ENCODE measurements at regions not wholly inside any gene's neighbourhood (a gene's known extent, or its start where the extent isn't known, plus 50 kb on each side); places are given as distances from the start of the nearest gene placed in this dataset.

GRCh38 chr18:33871363-33872025, 293.5 kb downstream of the ASXL3 start:
- no peak overlapping the region for H3K4me3 ChIP-seq (ENCODE audit: control insufficient read depth in 1 of 7, extremely low read depth in 1 of 7, insufficient read depth in 4 of 7, low read depth in 2 of 7, low read length in 6 of 7)
- H3K27ac ChIP-seq (ENCODE audit: insufficient read depth in 1 of 2, low read depth in 1 of 2, low read length in 2 of 2, poor library complexity in 1 of 2, severe bottlenecking in 2 of 2) = no peak overlapping the region
- POLR2A ChIA-PET = no interaction called here
- no peaks in the 10 kb centered on the region for H3K9me3 ChIP-seq (ENCODE audit: control extremely low read depth in 1 of 5, control insufficient read depth in 4 of 5, insufficient read depth in 2 of 5, low read depth in 1 of 5, low read length in 4 of 5)
- WGBS (ENCODE audit: insufficient coverage) = 14% methylated on average over 1 of the region's 2 CpGs
- no peaks in the 10 kb centered on the region for H3K27me3 ChIP-seq (replicated peaks in 2 of 5; ENCODE audit: control insufficient read depth in 4 of 5, insufficient read depth in 5 of 5, low read length in 4 of 5)
- CTCF ChIA-PET = no interaction called here
- H3K36me3 ChIP-seq (ENCODE audit: control insufficient read depth in 4 of 4, insufficient read depth in 4 of 4, low read length in 3 of 4) = no peaks in the 10 kb centered on the region
- DNase-seq = no peak
- no peaks in the 10 kb centered on the region for H3K4me1 ChIP-seq (ENCODE audit: control extremely low read depth in 1 of 4, control insufficient read depth in 4 of 4, insufficient read depth in 4 of 4, low read length in 3 of 4)

GRCh38 chr18:33870059-33870458, 292.0 kb downstream of the ASXL3 start:
- Histone ChIP-seq H3K4me1 (ENCODE audit: control extremely low read depth in 1 of 4, control insufficient read depth in 4 of 4, insufficient read depth in 4 of 4, low read length in 3 of 4) (no peaks in the 10 kb centered on the region), H3K36me3 (ENCODE audit: control insufficient read depth in 4 of 4, insufficient read depth in 4 of 4, low read length in 3 of 4) (no peaks in the 10 kb centered on the region), H3K27me3 (replicated peaks in 2 of 5; ENCODE audit: control insufficient read depth in 4 of 5, insufficient read depth in 5 of 5, low read length in 4 of 5) (no peaks in the 10 kb centered on the region), H3K27ac (ENCODE audit: insufficient read depth in 1 of 2, low read depth in 1 of 2, low read length in 2 of 2, poor library complexity in 1 of 2, severe bottlenecking in 2 of 2) (no peak overlapping the region), H3K4me3 (ENCODE audit: control insufficient read depth in 1 of 7, extremely low read depth in 1 of 7, insufficient read depth in 4 of 7, low read depth in 2 of 7, low read length in 6 of 7) (no peak overlapping the region), H3K9me3 (ENCODE audit: control extremely low read depth in 1 of 5, control insufficient read depth in 4 of 5, insufficient read depth in 2 of 5, low read depth in 1 of 5, low read length in 4 of 5) (no peaks in the 10 kb centered on the region)
- CTCF ChIA-PET = no interaction called here
- no peak for DNase-seq
- POLR2A ChIA-PET = no interaction called here

- no peaks in the 10 kb centered on the region for H3K27me3 ChIP-seq (replicated peaks in 2 of 5; ENCODE audit: control insufficient read depth in 4 of 5, insufficient read depth in 5 of 5, low read length in 4 of 5)
- no CpG with 5 or more reads among the region's 1 CpG for WGBS (ENCODE audit: insufficient coverage)
- DNase-seq = no peak
- H3K36me3 ChIP-seq (ENCODE audit: control insufficient read depth in 4 of 4, insufficient read depth in 4 of 4, low read length in 3 of 4) = no peaks in the 10 kb centered on the region
- ChIA-PET CTCF (no interaction called here), POLR2A (no interaction called here)
- H3K4me1 ChIP-seq (ENCODE audit: control extremely low read depth in 1 of 4, control insufficient read depth in 4 of 4, insufficient read depth in 4 of 4, low read length in 3 of 4) = no peaks in the 10 kb centered on the region
- no peak overlapping the region for H3K27ac ChIP-seq (ENCODE audit: insufficient read depth in 1 of 2, low read depth in 1 of 2, low read length in 2 of 2, poor library complexity in 1 of 2, severe bottlenecking in 2 of 2)
- H3K4me3 ChIP-seq (ENCODE audit: control insufficient read depth in 1 of 7, extremely low read depth in 1 of 7, insufficient read depth in 4 of 7, low read depth in 2 of 7, low read length in 6 of 7) = no peak overlapping the region
- peaks cover 0 to 9% (median 7%) of the 10 kb centered on the region in 5 experiments for H3K9me3 ChIP-seq (ENCODE audit: control extremely low read depth in 1 of 5, control insufficient read depth in 4 of 5, insufficient read depth in 2 of 5, low read depth in 1 of 5, low read length in 4 of 5)
Observed at GRCh38 chr18:33866386-33866785, 288.4 kb downstream of the ASXL3 start.

GRCh38 chr18:33863912-33864311, 285.9 kb downstream of the ASXL3 start:
- POLR2A ChIA-PET = no interaction called here
- Histone ChIP-seq H3K27me3 (replicated peaks in 2 of 5; ENCODE audit: control insufficient read depth in 4 of 5, insufficient read depth in 5 of 5, low read length in 4 of 5) (no peaks in the 10 kb centered on the region), H3K36me3 (ENCODE audit: control insufficient read depth in 4 of 4, insufficient read depth in 4 of 4, low read length in 3 of 4) (no peaks in the 10 kb centered on the region), H3K4me3 (ENCODE audit: control insufficient read depth in 1 of 7, extremely low read depth in 1 of 7, insufficient read depth in 4 of 7, low read depth in 2 of 7, low read length in 6 of 7) (no peak overlapping the region), H3K27ac (ENCODE audit: insufficient read depth in 1 of 2, low read depth in 1 of 2, low read length in 2 of 2, poor library complexity in 1 of 2, severe bottlenecking in 2 of 2) (no peak overlapping the region), H3K4me1 (ENCODE audit: control extremely low read depth in 1 of 4, control insufficient read depth in 4 of 4, insufficient read depth in 4 of 4, low read length in 3 of 4) (no peaks in the 10 kb centered on the region), H3K9me3 (ENCODE audit: control extremely low read depth in 1 of 5, control insufficient read depth in 4 of 5, insufficient read depth in 2 of 5, low read depth in 1 of 5, low read length in 4 of 5) (peaks cover 0 to 9% (median 7%) of the 10 kb centered on the region in 5 experiments)
- no peak for DNase-seq
- WGBS (ENCODE audit: insufficient coverage) = 100% methylated on average over 1 of the region's 1 CpG
- CTCF ChIA-PET = no interaction called here

- WGBS (ENCODE audit: insufficient coverage) = no CpG with 5 or more reads among the region's 2 CpGs
- Histone ChIP-seq H3K36me3 (ENCODE audit: control insufficient read depth in 4 of 4, insufficient read depth in 4 of 4, low read length in 3 of 4) (no peaks in the 10 kb centered on the region), H3K9me3 (ENCODE audit: control extremely low read depth in 1 of 5, control insufficient read depth in 4 of 5, insufficient read depth in 2 of 5, low read depth in 1 of 5, low read length in 4 of 5) (no peaks in the 10 kb centered on the region), H3K4me1 (ENCODE audit: control extremely low read depth in 1 of 4, control insufficient read depth in 4 of 4, insufficient read depth in 4 of 4, low read length in 3 of 4) (no peaks in the 10 kb centered on the region), H3K27ac (ENCODE audit: insufficient read depth in 1 of 2, low read depth in 1 of 2, low read length in 2 of 2, poor library complexity in 1 of 2, severe bottlenecking in 2 of 2) (no peak overlapping the region), H3K27me3 (replicated peaks in 2 of 5; ENCODE audit: control insufficient read depth in 4 of 5, insufficient read depth in 5 of 5, low read length in 4 of 5) (no peaks in the 10 kb centered on the region), H3K4me3 (ENCODE audit: control insufficient read depth in 1 of 7, extremely low read depth in 1 of 7, insufficient read depth in 4 of 7, low read depth in 2 of 7, low read length in 6 of 7) (no peak overlapping the region)
- no peak for DNase-seq
- ChIA-PET POLR2A (no interaction called here), CTCF (interaction anchor here (0.6 kb wide), 2 partner anchors 583 to 1518 kb away, joined by 3 read pairs; no protein-coding TSS in a partner anchor)
Observed at GRCh38 chr18:33854827-33855139, 276.8 kb downstream of the ASXL3 start.

- ChIA-PET CTCF (interaction anchor here (0.6 kb wide), 2 partner anchors 583 to 1519 kb away, joined by 3 read pairs; no protein-coding TSS in a partner anchor), POLR2A (no interaction called here)
- WGBS (ENCODE audit: insufficient coverage) = 96% methylated on average over 2 of the region's 4 CpGs
- H3K4me3 ChIP-seq (ENCODE audit: control insufficient read depth in 1 of 7, extremely low read depth in 1 of 7, insufficient read depth in 4 of 7, low read depth in 2 of 7, low read length in 6 of 7) = no peak overlapping the region
- no peak for DNase-seq
- no peaks in the 10 kb centered on the region for H3K9me3 ChIP-seq (ENCODE audit: control extremely low read depth in 1 of 5, control insufficient read depth in 4 of 5, insufficient read depth in 2 of 5, low read depth in 1 of 5, low read length in 4 of 5)
- no peak overlapping the region for H3K27ac ChIP-seq (ENCODE audit: insufficient read depth in 1 of 2, low read depth in 1 of 2, low read length in 2 of 2, poor library complexity in 1 of 2, severe bottlenecking in 2 of 2)
- no peaks in the 10 kb centered on the region for H3K36me3 ChIP-seq (ENCODE audit: control insufficient read depth in 4 of 4, insufficient read depth in 4 of 4, low read length in 3 of 4)
- no peaks in the 10 kb centered on the region for H3K27me3 ChIP-seq (replicated peaks in 2 of 5; ENCODE audit: control insufficient read depth in 4 of 5, insufficient read depth in 5 of 5, low read length in 4 of 5)
- H3K4me1 ChIP-seq (ENCODE audit: control extremely low read depth in 1 of 4, control insufficient read depth in 4 of 4, insufficient read depth in 4 of 4, low read length in 3 of 4) = no peaks in the 10 kb centered on the region
Observed at GRCh38 chr18:33854086-33854826, 276.2 kb downstream of the ASXL3 start.

GRCh38 chr18:33853187-33853586, 275.2 kb downstream of the ASXL3 start:
- H3K9me3 ChIP-seq (ENCODE audit: control extremely low read depth in 1 of 5, control insufficient read depth in 4 of 5, insufficient read depth in 2 of 5, low read depth in 1 of 5, low read length in 4 of 5) = no peaks in the 10 kb centered on the region
- H3K27ac ChIP-seq (ENCODE audit: insufficient read depth in 1 of 2, low read depth in 1 of 2, low read length in 2 of 2, poor library complexity in 1 of 2, severe bottlenecking in 2 of 2) = no peak overlapping the region
- no CpG with 5 or more reads among the region's 6 CpGs for WGBS (ENCODE audit: insufficient coverage)
- H3K4me3 ChIP-seq (ENCODE audit: control insufficient read depth in 1 of 7, extremely low read depth in 1 of 7, insufficient read depth in 4 of 7, low read depth in 2 of 7, low read length in 6 of 7) = no peak overlapping the region
- H3K36me3 ChIP-seq (ENCODE audit: control insufficient read depth in 4 of 4, insufficient read depth in 4 of 4, low read length in 3 of 4) = no peaks in the 10 kb centered on the region
- DNase-seq = no peak
- ChIA-PET POLR2A (no interaction called here), CTCF (no interaction called here)
- H3K4me1 ChIP-seq (ENCODE audit: control extremely low read depth in 1 of 4, control insufficient read depth in 4 of 4, insufficient read depth in 4 of 4, low read length in 3 of 4) = no peaks in the 10 kb centered on the region
- no peaks in the 10 kb centered on the region for H3K27me3 ChIP-seq (replicated peaks in 2 of 5; ENCODE audit: control insufficient read depth in 4 of 5, insufficient read depth in 5 of 5, low read length in 4 of 5)
